ENCODE measurements at regions not wholly inside any gene's neighbourhood (a gene's known extent, or its start where the extent isn't known, plus 50 kb on each side); places are given as distances from the start of the nearest gene placed in this dataset.
"Not testable (repeated sequence)": the region's sequence is repeated elsewhere in the genome, so short reads cannot be mapped to it uniquely, and the experiment has no call there.

GRCh38 chr1:245059806-245060424 is 94.9 kb upstream of the KIF26B start:
- no peak for ATAC-seq

GRCh38 chr1:245058882-245059281 is 95.9 kb upstream of the KIF26B start:
- H3K27ac Mint-ChIP-seq = no peak overlapping the region
- H3K9me3 Mint-ChIP-seq (ENCODE audit: insufficient read depth) = no peaks in the 10 kb centered on the region
- H3K36me3 Mint-ChIP-seq (ENCODE audit: low read depth) = no peaks in the 10 kb centered on the region
- CTCF ChIA-PET = no interaction called here
- H3K4me3 Mint-ChIP-seq = no peak overlapping the region
- ATAC-seq = no peak
- H3K27me3 Mint-ChIP-seq (ENCODE audit: low read depth) = no peaks in the 10 kb centered on the region
- POLR2A ChIA-PET = no interaction called here
- DNase-seq = no peak
- H3K4me1 Mint-ChIP-seq (ENCODE audit: low read depth) = peaks cover 7% of the 10 kb centered on the region

More at GRCh38 chr1:245059806-245060424, 94.9 kb upstream of the KIF26B start:
- no peak for DNase-seq
- ChIA-PET POLR2A (interaction anchor here (0.6 kb wide), 1 partner anchor 21 kb away, joined by 3 read pairs; no protein-coding TSS in a partner anchor), CTCF (interaction anchor here (2.3 kb wide), 1 partner anchor 17 kb away, joined by 8 read pairs; no protein-coding TSS in a partner anchor)
- no peaks in the 10 kb centered on the region for H3K36me3 Mint-ChIP-seq (ENCODE audit: low read depth)
- H3K9me3 Mint-ChIP-seq (ENCODE audit: insufficient read depth) = no peaks in the 10 kb centered on the region
- no peaks in the 10 kb centered on the region for H3K4me1 Mint-ChIP-seq (ENCODE audit: low read depth)
- no peak overlapping the region for H3K27ac Mint-ChIP-seq
- H3K27me3 Mint-ChIP-seq (ENCODE audit: low read depth) = no peaks in the 10 kb centered on the region
- H3K4me3 Mint-ChIP-seq = no peak overlapping the region

DNA sequence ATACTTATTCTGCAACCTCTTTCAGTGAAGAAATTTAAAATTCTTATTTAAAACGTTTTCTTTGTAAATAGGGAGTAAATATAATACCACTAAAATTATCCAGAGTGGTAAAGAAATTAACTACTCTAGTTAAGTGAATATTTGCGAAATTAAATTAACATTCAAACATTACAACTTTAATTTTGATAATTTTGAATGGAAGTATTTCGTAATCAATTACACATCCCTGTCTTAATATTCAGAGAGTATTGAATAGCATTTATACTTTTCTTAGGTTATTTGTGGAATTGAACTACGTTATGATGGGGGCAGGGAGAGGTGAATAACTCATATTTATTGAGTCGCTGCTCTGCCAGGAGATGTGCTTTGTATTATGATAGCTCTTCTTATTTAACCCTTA is 96.3 kb upstream of the KIF26B start:
- Mint-ChIP-seq H3K27me3 (ENCODE audit: low read depth) (no peaks in the 10 kb centered on the region), H3K4me1 (ENCODE audit: low read depth) (peaks cover 7% of the 10 kb centered on the region), H3K36me3 (ENCODE audit: low read depth) (no peaks in the 10 kb centered on the region), H3K9me3 (ENCODE audit: insufficient read depth) (no peaks in the 10 kb centered on the region), H3K27ac (no peak overlapping the region), H3K4me3 (no peak overlapping the region)
- POLR2A ChIA-PET = no interaction called here
- CTCF ChIA-PET = no interaction called here
- ATAC-seq (no peak), DNase-seq (no peak)

DNA sequence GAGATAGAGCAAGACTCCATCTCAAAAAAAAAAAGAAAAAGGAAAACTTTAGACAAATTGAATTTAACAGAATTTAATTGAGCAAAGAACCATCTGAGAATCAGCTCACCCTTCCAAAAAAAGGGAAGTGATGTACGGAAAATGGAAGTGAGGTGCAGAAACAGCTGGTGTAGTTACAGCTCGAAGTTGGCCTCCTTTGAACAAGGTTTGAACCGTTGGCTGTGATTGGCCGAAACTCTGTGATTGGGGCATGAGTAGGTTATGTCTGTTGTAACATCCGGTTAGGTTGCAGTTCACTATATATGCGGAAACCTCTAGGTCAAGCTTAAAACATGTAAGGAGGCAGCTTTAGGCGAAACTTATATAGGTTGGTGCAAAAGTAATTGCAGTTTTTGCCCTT is 97.9 kb upstream of the KIF26B start:
- ChIA-PET CTCF (interaction anchor here (2.7 kb wide), 1 partner anchor 14 kb away, joined by 18 read pairs; no protein-coding TSS in a partner anchor), POLR2A (interaction anchor here (0.7 kb wide), 1 partner anchor 72 kb away, joined by 3 read pairs; no protein-coding TSS in a partner anchor)
- Mint-ChIP-seq H3K27me3 (ENCODE audit: low read depth) (peaks cover under 1% of the 10 kb centered on the region), H3K36me3 (ENCODE audit: low read depth) (no peaks in the 10 kb centered on the region), H3K27ac (no peak overlapping the region), H3K4me3 (no peak overlapping the region), H3K4me1 (ENCODE audit: low read depth) (peaks cover 11% of the 10 kb centered on the region), H3K9me3 (ENCODE audit: insufficient read depth) (no peaks in the 10 kb centered on the region)
- ATAC-seq (no peak), DNase-seq (no peak)

- H3K27me3 Mint-ChIP-seq (ENCODE audit: low read depth); H3K9me3 Mint-ChIP-seq (ENCODE audit: insufficient read depth); DNase-seq; POLR2A ChIA-PET; H3K27ac Mint-ChIP-seq; H3K36me3 Mint-ChIP-seq (ENCODE audit: low read depth); H3K4me3 Mint-ChIP-seq; ATAC-seq: not testable (repeated sequence)
- CTCF ChIA-PET = interaction anchor here (2.7 kb wide), 1 partner anchor 14 kb away, joined by 18 read pairs; no protein-coding TSS in a partner anchor
- peaks cover 17% of the 10 kb centered on the region for H3K4me1 Mint-ChIP-seq (ENCODE audit: low read depth)
These were observed 98.5 kb upstream of the KIF26B start for GRCh38 chr1:245056296-245056695.

- Mint-ChIP-seq H3K27ac (no peak overlapping the region), H3K4me3 (no peak overlapping the region), H3K36me3 (ENCODE audit: low read depth) (no peaks in the 10 kb centered on the region), H3K9me3 (ENCODE audit: insufficient read depth) (no peaks in the 10 kb centered on the region), H3K27me3 (ENCODE audit: low read depth) (peaks cover 3% of the 10 kb centered on the region), H3K4me1 (ENCODE audit: low read depth) (peaks cover 20% of the 10 kb centered on the region)
- no peak for ATAC-seq
- CTCF ChIA-PET = interaction anchor here (2.7 kb wide), 1 partner anchor 13 kb away, joined by 18 read pairs; no protein-coding TSS in a partner anchor
- POLR2A ChIA-PET = no interaction called here
- no peak for DNase-seq
These were observed 99.0 kb upstream of the KIF26B start for GRCh38 chr1:245055752-245056151.

GRCh38 chr1:245054507-245055270 is 100.1 kb upstream of the KIF26B start:
- H3K4me1 Mint-ChIP-seq (ENCODE audit: low read depth) = peaks cover 20% of the 10 kb centered on the region
- CTCF ChIA-PET = interaction anchor here (0.9 kb wide), 1 partner anchor 12 kb away, joined by 5 read pairs; no protein-coding TSS in a partner anchor
- ATAC-seq (no peak), DNase-seq (no peak)
- no peaks in the 10 kb centered on the region for H3K9me3 Mint-ChIP-seq (ENCODE audit: insufficient read depth)
- POLR2A ChIA-PET = interaction anchor here (0.6 kb wide), 1 partner anchor 586 kb away, joined by 3 read pairs; no protein-coding TSS in a partner anchor
- no peak overlapping the region for H3K4me3 Mint-ChIP-seq
- H3K27ac Mint-ChIP-seq = no peak overlapping the region
- H3K27me3 Mint-ChIP-seq (ENCODE audit: low read depth) = peaks cover 8% of the 10 kb centered on the region
- no peaks in the 10 kb centered on the region for H3K36me3 Mint-ChIP-seq (ENCODE audit: low read depth)

- DNase-seq (no peak), ATAC-seq (no peak)
- no peaks in the 10 kb centered on the region for H3K9me3 Mint-ChIP-seq (ENCODE audit: insufficient read depth)
- H3K27ac Mint-ChIP-seq = no peak overlapping the region
- H3K4me3 Mint-ChIP-seq = no peak overlapping the region
- POLR2A ChIA-PET = interaction anchor here (0.6 kb wide), 1 partner anchor 585 kb away, joined by 3 read pairs; no protein-coding TSS in a partner anchor
- H3K27me3 Mint-ChIP-seq (ENCODE audit: low read depth) = peaks cover 8% of the 10 kb centered on the region
- peaks cover 20% of the 10 kb centered on the region for H3K4me1 Mint-ChIP-seq (ENCODE audit: low read depth)
- H3K36me3 Mint-ChIP-seq (ENCODE audit: low read depth) = no peaks in the 10 kb centered on the region
- CTCF ChIA-PET = interaction anchor here (0.9 kb wide), 1 partner anchor 12 kb away, joined by 5 read pairs; no protein-coding TSS in a partner anchor
These were observed 100.7 kb upstream of the KIF26B start for GRCh38 chr1:245054105-245054504.

DNA sequence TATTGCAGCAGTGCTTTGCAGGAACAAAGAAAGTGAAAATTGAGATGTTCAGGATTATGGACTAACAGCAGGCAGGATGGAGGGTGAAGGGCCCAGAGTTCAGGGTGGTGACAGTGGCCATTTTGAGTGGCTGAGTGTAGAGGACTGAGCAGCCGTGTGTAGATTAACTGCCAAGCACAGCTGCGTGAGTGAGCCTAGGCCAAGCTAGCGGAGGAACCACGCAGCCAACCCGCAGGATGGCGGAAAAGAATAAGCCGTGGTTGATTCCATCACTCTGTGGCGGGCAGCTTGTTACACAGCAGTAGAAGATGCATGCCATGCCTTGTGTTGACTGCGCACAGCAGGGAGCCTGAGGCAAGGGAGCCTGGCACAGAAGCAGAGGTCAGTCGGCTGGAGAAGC is 102.5 kb upstream of the KIF26B start:
- no peak overlapping the region for H3K4me3 Mint-ChIP-seq
- no peaks in the 10 kb centered on the region for H3K9me3 Mint-ChIP-seq (ENCODE audit: insufficient read depth)
- ChIA-PET CTCF (interaction anchor here (1.4 to 3.1 kb wide), 3 partner anchors 10 to 449 kb away, joined by 3 to 26 read pairs (median 14); no protein-coding TSS in a partner anchor), POLR2A (no interaction called here)
- no peak overlapping the region for H3K27ac Mint-ChIP-seq
- peaks cover 8% of the 10 kb centered on the region for H3K27me3 Mint-ChIP-seq (ENCODE audit: low read depth)
- ATAC-seq (no peak), DNase-seq (no peak)
- no peaks in the 10 kb centered on the region for H3K36me3 Mint-ChIP-seq (ENCODE audit: low read depth)
- H3K4me1 Mint-ChIP-seq (ENCODE audit: low read depth) = peaks cover 20% of the 10 kb centered on the region

- ChIA-PET CTCF (interaction anchor here (0.7 to 3.1 kb wide), 6 partner anchors 9 to 448 kb away, joined by 3 to 26 read pairs (median 4); a partner anchor contains a TSS), POLR2A (no interaction called here)
- H3K27ac Mint-ChIP-seq = no peak overlapping the region
- peak overlapping the region; percentile 9 for H3K4me3 Mint-ChIP-seq
- H3K4me1 Mint-ChIP-seq (ENCODE audit: low read depth) = peaks cover 20% of the 10 kb centered on the region
- peak; percentile 67 for ATAC-seq
- H3K27me3 Mint-ChIP-seq (ENCODE audit: low read depth) = peaks cover 8% of the 10 kb centered on the region
- H3K36me3 Mint-ChIP-seq (ENCODE audit: low read depth) = no peaks in the 10 kb centered on the region
- H3K9me3 Mint-ChIP-seq (ENCODE audit: insufficient read depth) = no peaks in the 10 kb centered on the region
- peak; percentile 29 for DNase-seq
These were observed 103.2 kb upstream of the KIF26B start for GRCh38 chr1:245051349-245052221.

DNA sequence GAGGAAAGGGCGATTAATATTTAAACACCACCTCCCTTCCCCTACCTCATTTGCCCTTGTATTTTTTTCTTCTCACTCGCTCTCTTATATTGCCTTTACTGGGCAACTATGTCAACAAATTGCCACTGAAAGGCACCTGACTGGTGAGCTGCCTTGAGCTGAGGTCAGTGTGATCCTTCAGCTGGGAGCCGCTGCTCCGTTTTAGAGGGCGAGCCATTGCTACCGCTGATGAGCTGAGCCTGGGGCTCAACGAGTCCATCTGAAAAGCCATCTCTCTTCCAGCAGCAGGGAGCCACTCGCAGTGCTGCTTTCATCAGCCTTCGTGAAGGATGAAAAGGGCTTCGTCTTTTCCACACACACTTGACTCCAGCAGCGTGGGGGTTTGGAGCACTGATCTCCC is 108.0 kb upstream of the KIF26B start:
- Mint-ChIP-seq H3K27ac (no peak overlapping the region), H3K27me3 (ENCODE audit: low read depth) (peaks cover 5% of the 10 kb centered on the region), H3K9me3 (ENCODE audit: insufficient read depth) (no peaks in the 10 kb centered on the region), H3K4me1 (ENCODE audit: low read depth) (peaks cover 16% of the 10 kb centered on the region), H3K4me3 (no peak overlapping the region), H3K36me3 (ENCODE audit: low read depth) (no peaks in the 10 kb centered on the region)
- ChIA-PET CTCF (interaction anchor here (1.2 kb wide), 1 partner anchor 245 kb away, joined by 7 read pairs; no protein-coding TSS in a partner anchor), POLR2A (no interaction called here)
- ATAC-seq (no peak), DNase-seq (no peak)
